A673 (cell line): ENCODE measurements at regions not wholly inside any gene's neighbourhood (a gene's known extent, or its start where the extent isn't known, plus 50 kb on each side); places are given as distances from the start of the nearest gene placed in this dataset.

Source experiments
- BruUV-seq: library from RNA; stranded (reverse); fragments of 400-500 nt; replicated peaks from 2 replicates; lab custom pipeline; 2021; lab: Mats Ljungman, UMichigan
- CTCF ChIA-PET: fragments of 300-600 bp; sonication (Branson Sonifier 250); formaldehyde crosslinking; loops from one replicate; lab custom pipeline; 2022; ENCODE audit warnings: antibody characterized with exemption; lab: Charles Lee
- POLR2A ChIA-PET: fragments of 300-600 bp; sonication (Branson Sonifier 250); formaldehyde crosslinking; loops from one replicate; lab custom pipeline; 2022; ENCODE audit warnings: antibody characterized with exemption; ENCODE audit not compliant: low non-redundant PET; lab: Charles Lee
- DNase-seq: peaks from one replicate; pipeline ENCODE4 v3.0.0-alpha.2; 2015; ENCODE audit warnings: low spot score
- H3K27ac ChIP-seq: fragments of 200-600 bp; sonication (generic); 2 replicates; pipeline ENCODE4 v1.5.1; 2016; ENCODE audit warnings: mixed run types, low read depth, mild to moderate bottlenecking, mixed read lengths, antibody characterized with exemption, low read length; ENCODE audit not compliant: poor library complexity, severe bottlenecking
- H3K27me3 ChIP-seq: fragments of 200-600 bp; sonication (generic); replicated peaks from 2 replicates; pipeline ENCODE4 v1.6.1; 2017; ENCODE audit warnings: mixed run types, low read depth, mild to moderate bottlenecking, mixed read lengths, antibody characterized with exemption, low read length; ENCODE audit not compliant: insufficient read depth, poor library complexity
- H3K36me3 ChIP-seq: fragments of 200-600 bp; sonication (generic); 2 replicates; pipeline ENCODE4 v1.6.1; 2016; ENCODE audit warnings: mixed run types, mild to moderate bottlenecking, mixed read lengths, antibody characterized with exemption, low read length; ENCODE audit not compliant: insufficient read depth, poor library complexity, severe bottlenecking
- H3K4me1 ChIP-seq: fragments of 200-600 bp; sonication (generic); 2 replicates; pipeline ENCODE4 v1.6.1; 2017; ENCODE audit warnings: mixed run types, mild to moderate bottlenecking, mixed read lengths, antibody characterized with exemption, low read length; ENCODE audit not compliant: insufficient read depth, poor library complexity, severe bottlenecking
- H3K4me3 ChIP-seq: fragments of 200-600 bp; sonication (generic); 2 replicates; pipeline ENCODE4 v1.5.1; 2016; ENCODE audit warnings: low read depth, mixed run types, mild to moderate bottlenecking, mixed read lengths, low read length; ENCODE audit not compliant: poor library complexity, severe bottlenecking
- H3K9me3 ChIP-seq: fragments of 200-600 bp; sonication (generic); 2 replicates; pipeline ENCODE4 v1.6.1; 2016; ENCODE audit warnings: mixed run types, low read depth, mild to moderate bottlenecking, mixed read lengths, antibody characterized with exemption, low read length; ENCODE audit not compliant: poor library complexity, severe bottlenecking
- EZH2 ChIP-seq: fragments of 200-600 bp; sonication (generic); IDR thresholded peaks from 2 replicates; pipeline ENCODE4 v1.6.1; 2017; ENCODE audit warnings: borderline replicate concordance, low read depth, mild to moderate bottlenecking, mixed read lengths, antibody characterized with exemption, low read length; ENCODE audit not compliant: poor library complexity, severe bottlenecking
- intact Hi-C: fragments of 100-400 bp; cut with micrococcal nuclease; formaldehyde crosslinking; loops from one replicate; pipeline ENCODE4 v1.10.0; 2022; ENCODE audit not compliant: unreplicated experiment
- TF ChIP-seq, protein P1 (sequence below): fragments of 300-800, 200-600 bp; sonication (generic); conservative IDR thresholded peaks from 2 replicates; pipeline ENCODE4 v1.5.1; 2017; ENCODE audit warnings: low read depth, mild to moderate bottlenecking, antibody characterized with exemption, low read length, moderate library complexity, mixed read lengths

DNA sequence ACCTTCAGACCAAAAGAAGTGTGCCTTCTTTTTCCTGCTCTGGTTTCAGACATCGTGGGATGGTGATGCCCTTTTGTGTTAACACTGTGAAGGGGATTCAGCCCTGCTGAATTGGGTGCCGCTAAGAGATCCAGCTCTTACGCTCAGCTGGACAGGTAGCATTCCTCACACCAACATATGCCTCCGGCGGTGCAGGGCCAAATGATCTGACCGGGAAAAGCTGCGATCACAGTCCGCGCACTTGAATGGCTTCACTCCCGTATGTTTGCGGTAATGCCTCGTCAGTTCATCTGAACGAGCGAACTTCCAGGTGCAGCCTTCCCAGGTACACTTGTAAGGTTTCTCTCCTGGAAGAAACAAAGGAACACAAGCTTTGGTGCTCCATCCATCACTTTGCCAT is 438.9 kb downstream of the KLF12 start:
- TF ChIP-seq, protein P1, sequence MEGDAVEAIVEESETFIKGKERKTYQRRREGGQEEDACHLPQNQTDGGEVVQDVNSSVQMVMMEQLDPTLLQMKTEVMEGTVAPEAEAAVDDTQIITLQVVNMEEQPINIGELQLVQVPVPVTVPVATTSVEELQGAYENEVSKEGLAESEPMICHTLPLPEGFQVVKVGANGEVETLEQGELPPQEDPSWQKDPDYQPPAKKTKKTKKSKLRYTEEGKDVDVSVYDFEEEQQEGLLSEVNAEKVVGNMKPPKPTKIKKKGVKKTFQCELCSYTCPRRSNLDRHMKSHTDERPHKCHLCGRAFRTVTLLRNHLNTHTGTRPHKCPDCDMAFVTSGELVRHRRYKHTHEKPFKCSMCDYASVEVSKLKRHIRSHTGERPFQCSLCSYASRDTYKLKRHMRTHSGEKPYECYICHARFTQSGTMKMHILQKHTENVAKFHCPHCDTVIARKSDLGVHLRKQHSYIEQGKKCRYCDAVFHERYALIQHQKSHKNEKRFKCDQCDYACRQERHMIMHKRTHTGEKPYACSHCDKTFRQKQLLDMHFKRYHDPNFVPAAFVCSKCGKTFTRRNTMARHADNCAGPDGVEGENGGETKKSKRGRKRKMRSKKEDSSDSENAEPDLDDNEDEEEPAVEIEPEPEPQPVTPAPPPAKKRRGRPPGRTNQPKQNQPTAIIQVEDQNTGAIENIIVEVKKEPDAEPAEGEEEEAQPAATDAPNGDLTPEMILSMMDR, result no peak
- TF ChIP-seq EZH2, result no peak
- Histone ChIP-seq H3K36me3 (no peaks in the 10 kb centered on the region), H3K4me1 (no peaks in the 10 kb centered on the region), H3K9me3 (no peaks in the 10 kb centered on the region), H3K4me3 (no peak overlapping the region), H3K27me3 (no peaks in the 10 kb centered on the region), H3K27ac (no peak overlapping the region)
- intact Hi-C loops, result no loop called here
- BruUV-seq, result no TSS peak
- POLR2A ChIA-PET, result interaction anchor here (0.6 kb wide), 1 partner anchor 363 kb away, joined by 4 read pairs; no protein-coding TSS in a partner anchor
- CTCF ChIA-PET, result no interaction called here
- no peak for DNase-seq

DNA sequence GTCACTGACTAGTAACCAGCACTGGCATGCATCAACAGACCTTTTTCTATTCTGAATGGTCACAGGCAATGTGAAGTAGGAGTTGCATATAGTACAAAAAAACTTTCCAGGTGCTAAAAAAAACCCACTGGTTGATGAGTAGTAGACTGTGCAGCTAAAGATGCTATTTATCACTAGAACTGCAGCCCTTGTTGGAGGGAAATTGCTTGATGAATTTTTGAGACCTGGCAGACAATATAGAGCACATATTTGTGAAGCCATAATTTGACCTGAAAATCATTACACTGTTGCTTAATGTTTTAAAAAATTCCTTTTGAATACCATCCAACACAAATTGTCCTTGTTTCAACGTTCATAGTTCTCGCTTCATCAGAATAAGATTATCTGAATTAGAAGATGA is 441.0 kb downstream of the KLF12 start:
- Histone ChIP-seq H3K9me3 (no peaks in the 10 kb centered on the region), H3K27me3 (no peaks in the 10 kb centered on the region), H3K4me1 (peaks cover 11% of the 10 kb centered on the region), H3K4me3 (no peak overlapping the region), H3K36me3 (no peaks in the 10 kb centered on the region), H3K27ac (no peak overlapping the region)
- intact Hi-C loops, result no loop called here
- CTCF ChIA-PET, result no interaction called here
- TF ChIP-seq, protein P1, result no peak
- TF ChIP-seq EZH2, result no peak
- no TSS peak for BruUV-seq
- POLR2A ChIA-PET, result no interaction called here
- DNase-seq, result no peak

DNA sequence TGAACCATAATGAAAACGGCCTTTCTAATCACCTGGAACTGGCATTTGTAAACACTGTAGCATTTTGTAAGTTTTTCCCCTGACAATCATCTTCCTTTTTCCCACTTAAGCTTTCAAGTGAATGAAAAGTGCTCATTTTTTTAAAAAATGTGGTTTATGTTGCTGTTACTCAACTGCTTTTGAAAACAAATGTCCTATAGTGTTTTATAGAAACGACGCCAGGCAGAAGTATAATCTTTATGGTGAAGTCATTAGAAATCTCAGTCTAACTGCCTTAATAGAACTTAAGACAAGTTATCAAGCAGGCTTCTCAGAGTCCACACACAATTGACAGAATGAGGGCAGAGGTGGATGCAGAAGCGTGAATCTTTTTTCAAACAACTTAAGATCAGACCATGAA is 442.3 kb downstream of the KLF12 start:
- no peaks in the 10 kb centered on the region for H3K9me3 ChIP-seq
- H3K27me3 ChIP-seq, result no peaks in the 10 kb centered on the region
- H3K4me1 ChIP-seq, result peaks cover 17% of the 10 kb centered on the region
- intact Hi-C loops, result no loop called here
- H3K27ac ChIP-seq, result no peak overlapping the region
- POLR2A ChIA-PET, result no interaction called here
- DNase-seq, result no peak
- CTCF ChIA-PET, result no interaction called here
- BruUV-seq, result no TSS peak
- H3K4me3 ChIP-seq, result no peak overlapping the region
- H3K36me3 ChIP-seq, result no peaks in the 10 kb centered on the region
- TF ChIP-seq, protein P1, result no peak
- no peak for TF ChIP-seq EZH2
